IMR-90 (cell line): ENCODE measurements at regions not wholly inside any gene's neighbourhood (a gene's known extent, or its start where the extent isn't known, plus 50 kb on each side); places are given as distances from the start of the nearest gene placed in this dataset.
"Not testable (repeated sequence)": the region's sequence is repeated elsewhere in the genome, so short reads cannot be mapped to it uniquely, and the experiment has no call there.

ENCODE experiments used
- ATAC-seq: fragments of 200-7000 bp; cut with Tn5 transposase; 2 replicates; pipeline ENCODE4 v1.9.1; 2020; ENCODE audit warnings: low read depth, mild to moderate bottlenecking, moderate library complexity
- BruUV-seq: library from RNA; stranded (reverse); fragments of 400-500 nt; replicated peaks from 2 replicates; lab custom pipeline; 2021; lab: Mats Ljungman, UMichigan
- CTCF ChIA-PET: fragments of 300-600 bp; formaldehyde crosslinking; extraction: SDS; loops from one replicate; lab custom pipeline; 2021; ENCODE audit warnings: antibody characterized with exemption; lab: Yijun Ruan, JAX
- POLR2A ChIA-PET: fragments of 300-600 bp; sonication (Branson Sonifier 250); formaldehyde crosslinking; loops from one replicate; lab custom pipeline; 2022; ENCODE audit warnings: antibody characterized with exemption; ENCODE audit not compliant: unreplicated experiment; lab: Charles Lee
- DNase-seq: peaks from one replicate; pipeline ENCODE4 v3.0.0; 2013
- H2AFZ ChIP-seq: replicated peaks from 2 replicates; pipeline ENCODE3; 2013; ENCODE audit warnings: low read length, mild to moderate bottlenecking; ENCODE audit not compliant: poor library complexity
- H2AK5ac ChIP-seq: 2 replicates; pipeline ENCODE4 v1.6.1; 2013; ENCODE audit warnings: low read depth, low read length, inconsistent platforms
- H2AK9ac ChIP-seq: replicated peaks from 2 replicates; pipeline ENCODE3; 2013; ENCODE audit warnings: mild to moderate bottlenecking, low read depth, low read length, moderate library complexity; ENCODE audit not compliant: poor library complexity
- H2BK120ac ChIP-seq: 2 replicates; pipeline ENCODE4 v1.6.1; 2013; ENCODE audit warnings: low read depth, low read length, inconsistent platforms
- H2BK15ac ChIP-seq: 3 replicates; pipeline ENCODE4 v1.6.1; 2013; ENCODE audit warnings: low read depth, low read length, inconsistent platforms
- H2BK20ac ChIP-seq: 2 replicates; pipeline ENCODE4 v1.6.1; 2013; ENCODE audit warnings: low read depth, mild to moderate bottlenecking, inconsistent platforms, low read length, moderate library complexity
- H2BK5ac ChIP-seq: 2 replicates; pipeline ENCODE4 v1.6.1; 2013; ENCODE audit warnings: mild to moderate bottlenecking, low read depth, low read length, inconsistent platforms; ENCODE audit not compliant: poor library complexity, severe bottlenecking
- H3K14ac ChIP-seq: replicated peaks from 2 replicates; pipeline ENCODE4 v1.6.1; 2013; ENCODE audit warnings: low read depth, low read length, inconsistent platforms
- H3K18ac ChIP-seq: 2 replicates; pipeline ENCODE4 v1.6.1; 2013; ENCODE audit warnings: low read depth, low read length, control low read depth
- H3K23ac ChIP-seq: 2 replicates; pipeline ENCODE4 v1.6.1; 2013; ENCODE audit warnings: low read depth, low read length, inconsistent platforms
- H3K27ac ChIP-seq: 2 replicates; pipeline ENCODE4 v1.5.1; 2013; ENCODE audit warnings: mild to moderate bottlenecking, control low read depth, low read length; ENCODE audit not compliant: insufficient read depth
- H3K27me3 ChIP-seq: 2 replicates; pipeline ENCODE4 v1.6.1; 2013; ENCODE audit warnings: low read length; ENCODE audit not compliant: control insufficient read depth, insufficient read depth
- H3K36me3 ChIP-seq: 2 replicates; pipeline ENCODE4 v1.6.1; 2013; ENCODE audit warnings: low read length, mixed read lengths; ENCODE audit not compliant: control insufficient read depth, insufficient read depth
- H3K4ac ChIP-seq: 2 replicates; pipeline ENCODE4 v1.6.1; 2013; ENCODE audit warnings: low read depth, low read length, inconsistent platforms
- H3K4me1 ChIP-seq: 2 replicates; pipeline ENCODE4 v1.6.1; 2013; ENCODE audit warnings: low read length, mixed read lengths; ENCODE audit not compliant: control insufficient read depth, insufficient read depth
- H3K4me2 ChIP-seq: 2 replicates; pipeline ENCODE4 v1.6.1; 2013; ENCODE audit warnings: low read depth, mild to moderate bottlenecking, control low read depth, low read length, moderate library complexity
- H3K4me3 ChIP-seq: 2 replicates; pipeline ENCODE4 v1.5.1; 2013; ENCODE audit warnings: low read depth, mild to moderate bottlenecking, control low read depth, low read length, moderate library complexity; ENCODE audit not compliant: insufficient read depth
- H3K56ac ChIP-seq: 2 replicates; pipeline ENCODE4 v1.6.1; 2013; ENCODE audit warnings: low read length, inconsistent platforms; ENCODE audit not compliant: insufficient read depth; ENCODE audit errors: extremely low read depth
- H3K79me1 ChIP-seq, 2 experiments: 2 replicates each; pipeline ENCODE4 v1.6.1; 2013; ENCODE audit warnings: low read length in 2 of 2, inconsistent platforms in 1 of 2, low read depth in 1 of 2
- H3K9ac ChIP-seq: 2 replicates; pipeline ENCODE4 v1.6.1; 2013; ENCODE audit warnings: low read depth, low read length, control low read depth
- H3K9me1 ChIP-seq: 2 replicates; pipeline ENCODE4 v1.6.1; 2013; ENCODE audit warnings: low read length, inconsistent platforms; ENCODE audit not compliant: insufficient read depth
- H3K9me3 ChIP-seq: 2 replicates; pipeline ENCODE4 v1.6.1; 2013; ENCODE audit warnings: low read length; ENCODE audit not compliant: control insufficient read depth, insufficient read depth
- H4K20me1 ChIP-seq: 2 replicates; pipeline ENCODE4 v1.6.1; 2013; ENCODE audit warnings: low read length, inconsistent platforms; ENCODE audit not compliant: insufficient read depth
- H4K5ac ChIP-seq: 2 replicates; pipeline ENCODE4 v1.6.1; 2013; ENCODE audit warnings: mild to moderate bottlenecking, low read depth, low read length, control low read depth
- H4K8ac ChIP-seq, 2 experiments: 2 replicates each; pipeline ENCODE4 v1.6.1; 2013; ENCODE audit warnings: low read depth in 2 of 2, low read length in 2 of 2, control low read depth in 1 of 2, inconsistent platforms in 1 of 2
- H4K91ac ChIP-seq: 2 replicates; pipeline ENCODE4 v1.6.1; 2013; ENCODE audit warnings: low read depth, low read length, inconsistent platforms; ENCODE audit not compliant: insufficient read depth
- WGBS, 2 experiments: methylation state at CpG; one replicate each; pipeline versions ENCODE4 v1.1.5 to v1.1.7; 2013; ENCODE audit warnings: missing lambda C conversion rate in 2 of 2; ENCODE audit not compliant: insufficient read length in 1 of 2; ENCODE audit errors: extremely low coverage in 2 of 2; 5-methylcytosine and 5-hydroxymethylcytosine counted together
- dilution Hi-C: fragments of 300-500 bp; cut with HindIII; formaldehyde crosslinking; loops from one replicate; pipeline ENCODE4 v1.14.3; 2018; ENCODE audit warnings: low sequenced_read_pairs; ENCODE audit not compliant: unreplicated experiment
- in situ Hi-C: fragments of 300-500 bp; cut with MboI; formaldehyde crosslinking; loops from 3 replicates; pipeline ENCODE4 v1.14.3; 2019; ENCODE audit warnings: low sequenced_read_pairs, inconsistent platforms, mixed read lengths
- intact Hi-C: fragments of 100-400 bp; cut with micrococcal nuclease; formaldehyde crosslinking; loops from 2 replicates; pipeline ENCODE4 v1.10.0; 2022

- H3K4me3 ChIP-seq, H2BK120ac ChIP-seq, H3K9me3 ChIP-seq, H2BK5ac ChIP-seq, H3K14ac ChIP-seq, H2AK9ac ChIP-seq, H4K5ac ChIP-seq, dilution Hi-C loops, POLR2A ChIA-PET, H4K8ac ChIP-seq, H4K20me1 ChIP-seq, ATAC-seq, H3K56ac ChIP-seq, H3K18ac ChIP-seq, H3K4me1 ChIP-seq, H3K36me3 ChIP-seq, DNase-seq, H3K27ac ChIP-seq, H2AFZ ChIP-seq, H3K9ac ChIP-seq, BruUV-seq, H4K91ac ChIP-seq, in situ Hi-C loops, H3K4ac ChIP-seq, H3K79me1 ChIP-seq, H3K9me1 ChIP-seq, H2BK20ac ChIP-seq, CTCF ChIA-PET, H2BK15ac ChIP-seq, H3K4me2 ChIP-seq, H2AK5ac ChIP-seq, H3K23ac ChIP-seq: not testable (repeated sequence)
- 97% methylated on average over 4 of the region's 10 CpGs; no CpG with 5 or more reads in 1 of the 2 experiments for WGBS, 2 experiments
- intact Hi-C loops = loop anchor here (10.0 kb wide), 1 partner anchor 51 kb away; no protein-coding TSS in a partner anchor
- peaks cover 29% of the 10 kb centered on the region for H3K27me3 ChIP-seq
Measured at GRCh38 chr2:45096038-45096437, 86.8 kb upstream of the SIX2 start.
